OCI-LY1 (cell line): ENCODE measurements at regions not wholly inside any gene's neighbourhood (a gene's known extent, or its start where the extent isn't known, plus 50 kb on each side); places are given as distances from the start of the nearest gene placed in this dataset.
"Not testable (repeated sequence)": the region's sequence is repeated elsewhere in the genome, so short reads cannot be mapped to it uniquely, and the experiment has no call there.

Experiments
- H2AFZ ChIP-seq: fragments of 200-600 bp; sonication (generic), shearing (Covaris generic); 2 replicates; pipeline ENCODE4 v1.6.0; 2014; ENCODE audit warnings: antibody characterized with exemption, mild to moderate bottlenecking, low read length
- H3F3A ChIP-seq: fragments of 200-600 bp; sonication (generic), shearing (Covaris generic); 2 replicates; pipeline ENCODE4 v1.6.0; 2014; ENCODE audit warnings: mild to moderate bottlenecking, antibody characterized with exemption, low read length, moderate library complexity; ENCODE audit not compliant: insufficient read depth
- H3K27ac ChIP-seq: fragments of 200-600 bp; sonication (generic); 2 replicates; pipeline ENCODE4 v1.5.1; 2014; ENCODE audit warnings: low read length, mixed run types, mild to moderate bottlenecking, low read depth; ENCODE audit not compliant: poor library complexity, severe bottlenecking
- H3K27me3 ChIP-seq: fragments of 200-600 bp; sonication (generic); 2 replicates; pipeline ENCODE4 v1.6.0; 2014; ENCODE audit warnings: antibody characterized with exemption, mild to moderate bottlenecking, low read length, moderate library complexity; ENCODE audit not compliant: insufficient read depth
- H3K36me3 ChIP-seq: fragments of 200-600 bp; sonication (generic); 2 replicates; pipeline ENCODE4 v1.6.1; 2014; ENCODE audit warnings: mild to moderate bottlenecking, antibody characterized with exemption, low read length, moderate library complexity, mixed read lengths; ENCODE audit not compliant: insufficient read depth
- H3K4me1 ChIP-seq: fragments of 200-600 bp; sonication (generic); 2 replicates; pipeline ENCODE4 v1.5.1; 2014; ENCODE audit warnings: mild to moderate bottlenecking, low read length, moderate library complexity; ENCODE audit not compliant: insufficient read depth, severe bottlenecking
- H3K4me2 ChIP-seq: fragments of 200-600 bp; sonication (generic), shearing (Covaris generic); 2 replicates; pipeline ENCODE4 v1.6.1; 2014; ENCODE audit warnings: low read length
- H3K4me3 ChIP-seq: fragments of 200-600 bp; sonication (generic); 2 replicates; pipeline ENCODE4 v1.5.1; 2014; ENCODE audit warnings: low read length, low read depth, mild to moderate bottlenecking, mixed read lengths; ENCODE audit not compliant: poor library complexity, severe bottlenecking
- H3K79me2 ChIP-seq: fragments of 200-600 bp; shearing (Covaris generic); 2 replicates; pipeline ENCODE4 v1.6.1; 2016; ENCODE audit warnings: mixed run types, low read length, mixed read lengths; ENCODE audit not compliant: insufficient read depth
- H3K9ac ChIP-seq: fragments of 200-600 bp; sonication (generic), shearing (Covaris generic); 2 replicates; pipeline ENCODE4 v1.6.1; 2014; ENCODE audit warnings: mild to moderate bottlenecking, low read length, mixed read lengths
- H3K9me2 ChIP-seq: fragments of 200-600 bp; sonication (generic), shearing (Covaris generic); 2 replicates; pipeline ENCODE4 v1.6.1; 2014; ENCODE audit warnings: low read depth, mild to moderate bottlenecking, low read length, mixed read lengths
- H3K9me3 ChIP-seq: fragments of 200-600 bp; shearing (Covaris generic); 2 replicates; pipeline ENCODE4 v1.6.1; 2014; ENCODE audit warnings: low read length, mixed read lengths
- H4K20me1 ChIP-seq: fragments of 200-600 bp; sonication (generic), shearing (Covaris generic); 2 replicates; pipeline ENCODE4 v1.6.0; 2016; ENCODE audit warnings: mild to moderate bottlenecking, low read length; ENCODE audit not compliant: insufficient read depth
- CTCF ChIP-seq: fragments of 200-600 bp; sonication (generic), shearing (Covaris generic); IDR thresholded peaks from 2 replicates; pipeline ENCODE4 v1.5.1; 2017; ENCODE audit warnings: mild to moderate bottlenecking, antibody characterized with exemption, low read length, moderate library complexity, mixed read lengths
- EZH2 ChIP-seq: fragments of 200-600 bp; sonication (generic), shearing (Covaris generic); IDR thresholded peaks from 2 replicates; pipeline ENCODE4 v1.8.0; 2017; ENCODE audit warnings: borderline replicate concordance, mixed run types, mild to moderate bottlenecking, antibody characterized with exemption, low read length, moderate library complexity, mixed read lengths

- no peaks in the 10 kb centered on the region for H4K20me1 ChIP-seq
- no peaks in the 10 kb centered on the region for H3K9me3 ChIP-seq
- no peaks in the 10 kb centered on the region for H3K27me3 ChIP-seq
- TF ChIP-seq EZH2 = no peak
- no peak for TF ChIP-seq CTCF
- H3K36me3 ChIP-seq = no peaks in the 10 kb centered on the region
- H3K4me1 ChIP-seq = no peaks in the 10 kb centered on the region
- H3K4me3 ChIP-seq = no peak overlapping the region
- H3K4me2 ChIP-seq = no peak overlapping the region
- no peaks in the 10 kb centered on the region for H3K79me2 ChIP-seq
- no peaks in the 10 kb centered on the region for H3F3A ChIP-seq
- H3K9me2 ChIP-seq = no peaks in the 10 kb centered on the region
- no peak overlapping the region for H3K27ac ChIP-seq
- no peak overlapping the region for H2AFZ ChIP-seq
- no peak overlapping the region for H3K9ac ChIP-seq
Measured at GRCh38 chr2:116317111-116317510, 1497.4 kb upstream of the DDX18 start.

- not testable (repeated sequence) for H3K4me2 ChIP-seq, H3K9me3 ChIP-seq, H3K4me3 ChIP-seq
Measured at GRCh38 chr2:116318551-116318950, 1495.9 kb upstream of the DDX18 start.

GRCh38 chr2:116319001-116319400, 1495.5 kb upstream of the DDX18 start:
- Histone ChIP-seq H3K4me1 (no peaks in the 10 kb centered on the region), H4K20me1 (no peaks in the 10 kb centered on the region), H3F3A (no peaks in the 10 kb centered on the region), H3K27me3 (no peaks in the 10 kb centered on the region), H3K27ac (no peak overlapping the region), H3K79me2 (no peaks in the 10 kb centered on the region), H3K36me3 (no peaks in the 10 kb centered on the region), H2AFZ (no peak overlapping the region), H3K4me3 (no peak overlapping the region), H3K4me2 (no peak overlapping the region), H3K9ac (no peak overlapping the region), H3K9me2 (no peaks in the 10 kb centered on the region), H3K9me3 (no peaks in the 10 kb centered on the region)
- TF ChIP-seq EZH2 (no peak), CTCF (no peak)

More at GRCh38 chr2:116318551-116318950, 1495.9 kb upstream of the DDX18 start:
- H3K79me2 ChIP-seq, H3K4me1 ChIP-seq, H3K9ac ChIP-seq, H2AFZ ChIP-seq, H4K20me1 ChIP-seq, H3K36me3 ChIP-seq, H3F3A ChIP-seq, H3K9me2 ChIP-seq, H3K27ac ChIP-seq, H3K27me3 ChIP-seq: not testable (repeated sequence)

GRCh38 chr2:116319935-116320334, 1494.6 kb upstream of the DDX18 start:
- no peaks in the 10 kb centered on the region for H3K9me2 ChIP-seq
- H3K36me3 ChIP-seq = no peaks in the 10 kb centered on the region
- no peak overlapping the region for H3K9ac ChIP-seq
- no peaks in the 10 kb centered on the region for H3K79me2 ChIP-seq
- no peak overlapping the region for H3K4me3 ChIP-seq
- H3K4me1 ChIP-seq = no peaks in the 10 kb centered on the region
- no peaks in the 10 kb centered on the region for H3F3A ChIP-seq
- no peaks in the 10 kb centered on the region for H3K9me3 ChIP-seq
- H3K27me3 ChIP-seq = no peaks in the 10 kb centered on the region
- H4K20me1 ChIP-seq = no peaks in the 10 kb centered on the region
- no peak overlapping the region for H3K4me2 ChIP-seq
- no peak for TF ChIP-seq CTCF
- no peak overlapping the region for H3K27ac ChIP-seq
- no peak overlapping the region for H2AFZ ChIP-seq
